Panc1 (cell line): ENCODE measurements at regions not wholly inside any gene's neighbourhood (a gene's known extent, or its start where the extent isn't known, plus 50 kb on each side); places are given as distances from the start of the nearest gene placed in this dataset.

ENCODE experiments used
- ATAC-seq: fragments of 200-7000 bp; cut with Tn5 transposase; 2 replicates; pipeline ENCODE4 v1.9.1; 2020; ENCODE audit warnings: mild to moderate bottlenecking, moderate library complexity
- BruUV-seq: library from RNA; stranded (reverse); fragments of 400-500 nt; replicated peaks from 2 replicates; lab custom pipeline; 2021; lab: Mats Ljungman, UMichigan
- CTCF ChIA-PET: fragments of 300-600 bp; sonication (Branson Sonifier 250); formaldehyde crosslinking; loops from one replicate; lab custom pipeline; 2022; ENCODE audit warnings: antibody characterized with exemption; lab: Charles Lee
- POLR2A ChIA-PET: fragments of 300-600 bp; sonication (Branson Sonifier 250); formaldehyde crosslinking; loops from one replicate; lab custom pipeline; 2022; ENCODE audit warnings: antibody characterized with exemption; lab: Charles Lee
- DNase-seq: peaks from one replicate; pipeline ENCODE4 v3.0.0-alpha.2; 2010; ENCODE audit warnings: low read depth, low spot score
- H3K27ac ChIP-seq: 2 replicates; pipeline ENCODE4 v1.5.1; 2011; ENCODE audit warnings: mild to moderate bottlenecking, low read length, inconsistent platforms
- H3K27me3 ChIP-seq: fragments of 200-500 bp; sonication (Bioruptor generic); 2 replicates; pipeline ENCODE4 v1.6.0; 2014; ENCODE audit warnings: low read length, inconsistent platforms; ENCODE audit not compliant: control insufficient read depth, insufficient read depth
- H3K36me3 ChIP-seq: fragments of 200-500 bp; sonication (Bioruptor generic); 2 replicates; pipeline ENCODE4 v1.5.1; 2014; ENCODE audit warnings: inconsistent platforms, mild to moderate bottlenecking, low read length, moderate library complexity; ENCODE audit not compliant: control insufficient read depth, insufficient read depth
- H3K4me1 ChIP-seq: 2 replicates; pipeline ENCODE4 v1.5.1; 2011; ENCODE audit warnings: inconsistent platforms, mild to moderate bottlenecking, low read length, moderate library complexity; ENCODE audit not compliant: control insufficient read depth, insufficient read depth
- H3K4me3 ChIP-seq, 2 experiments: 2 replicates each; pipeline ENCODE4 v1.5.1; 2011 to 2012; ENCODE audit warnings: low read depth in 2 of 2, low read length in 2 of 2, mild to moderate bottlenecking in 2 of 2, inconsistent platforms in 1 of 2, moderate library complexity in 1 of 2
- H3K9me3 ChIP-seq: fragments of 200-500 bp; sonication (Bioruptor generic); 2 replicates; pipeline ENCODE4 v1.5.1; 2014; ENCODE audit warnings: low read depth, mild to moderate bottlenecking, inconsistent platforms, low read length, moderate library complexity; ENCODE audit not compliant: control insufficient read depth, insufficient read depth
- CTCF ChIP-seq: fragments of 450-650 bp; IDR thresholded peaks from 2 replicates; pipeline ENCODE4 v1.5.1; 2017; ENCODE audit warnings: mild to moderate bottlenecking
- POLR2AphosphoS5 ChIP-seq: IDR thresholded peaks from 2 replicates; pipeline ENCODE4 v1.6.1; 2012; ENCODE audit warnings: mild to moderate bottlenecking, low read depth, low read length, moderate library complexity
- REST ChIP-seq, 2 experiments: IDR thresholded peaks; 2 replicates each; pipeline ENCODE4 v1.6.1; 2011 to 2012; ENCODE audit warnings: low read depth in 2 of 2, control low read depth in 1 of 2, low read length in 1 of 2, mild to moderate bottlenecking in 1 of 2, moderate library complexity in 1 of 2; ENCODE audit not compliant: insufficient read depth in 1 of 2
- SIN3A ChIP-seq: IDR thresholded peaks from 2 replicates; pipeline ENCODE4 v1.6.1; 2012; ENCODE audit warnings: low read depth, mild to moderate bottlenecking, low read length, moderate library complexity, borderline replicate concordance; ENCODE audit not compliant: insufficient read depth
- TCF7L2 ChIP-seq: IDR thresholded peaks from 2 replicates; pipeline ENCODE4 v1.6.1; 2011; ENCODE audit warnings: mild to moderate bottlenecking, low read depth, low read length, inconsistent platforms
- in situ Hi-C: cut with HindIII; loops from 2 replicates; pipeline ENCODE4 v1.10.0; 2016; ENCODE audit warnings: low sequenced_read_pairs, low pct_unique_long_range_greater_than_20kb
- intact Hi-C: fragments of 100-400 bp; cut with micrococcal nuclease; formaldehyde crosslinking; loops from one replicate; pipeline ENCODE4 v1.10.0; 2022; ENCODE audit not compliant: unreplicated experiment

GRCh38 chr13:40060296-40061007, 405.0 kb downstream of the COG6 start:
- Histone ChIP-seq H3K27me3 (no peaks in the 10 kb centered on the region), H3K4me3 (no peak overlapping the region), H3K9me3 (no peaks in the 10 kb centered on the region), H3K27ac (no peak overlapping the region), H3K36me3 (no peaks in the 10 kb centered on the region), H3K4me1 (no peaks in the 10 kb centered on the region)
- POLR2A ChIA-PET = no interaction called here
- intact Hi-C loops = no loop called here
- TF ChIP-seq POLR2AphosphoS5 (no peak), SIN3A (no peak), CTCF (no peak), REST (IDR thresholded peaks at IDR 0.05; ENCODE audit: insufficient read depth in 1 of 2, low read depth in 2 of 2, low read length in 1 of 2) (no peak), TCF7L2 (no peak)
- DNase-seq = no peak
- in situ Hi-C loops = no loop called here
- BruUV-seq = no TSS peak
- ATAC-seq = no peak
- CTCF ChIA-PET = interaction anchor here (1.3 kb wide), 1 partner anchor 9 kb away, joined by 5 read pairs; no protein-coding TSS in a partner anchor

GRCh38 chr13:40061466-40062450, 406.3 kb downstream of the COG6 start:
- in situ Hi-C loops = no loop called here
- no TSS peak for BruUV-seq
- TF ChIP-seq TCF7L2 (no peak), REST (IDR thresholded peaks at IDR 0.05; ENCODE audit: insufficient read depth in 1 of 2, low read depth in 2 of 2, low read length in 1 of 2) (no peak), POLR2AphosphoS5 (no peak), CTCF (no peak), SIN3A (no peak)
- Histone ChIP-seq H3K4me1 (no peaks in the 10 kb centered on the region), H3K27me3 (no peaks in the 10 kb centered on the region), H3K9me3 (no peaks in the 10 kb centered on the region), H3K36me3 (no peaks in the 10 kb centered on the region), H3K4me3 (no peak overlapping the region), H3K27ac (no peak overlapping the region)
- no peak for ATAC-seq
- ChIA-PET CTCF (interaction anchor here (1.3 kb wide), 1 partner anchor 8 kb away, joined by 5 read pairs; no protein-coding TSS in a partner anchor), POLR2A (interaction anchor here (0.6 kb wide), 1 partner anchor 109 kb away, joined by 3 read pairs; no protein-coding TSS in a partner anchor)
- intact Hi-C loops = no loop called here
- no peak for DNase-seq
